ENCODE measurements at regions not wholly inside any gene's neighbourhood (a gene's known extent, or its start where the extent isn't known, plus 50 kb on each side); places are given as distances from the start of the nearest gene placed in this dataset.

DNA sequence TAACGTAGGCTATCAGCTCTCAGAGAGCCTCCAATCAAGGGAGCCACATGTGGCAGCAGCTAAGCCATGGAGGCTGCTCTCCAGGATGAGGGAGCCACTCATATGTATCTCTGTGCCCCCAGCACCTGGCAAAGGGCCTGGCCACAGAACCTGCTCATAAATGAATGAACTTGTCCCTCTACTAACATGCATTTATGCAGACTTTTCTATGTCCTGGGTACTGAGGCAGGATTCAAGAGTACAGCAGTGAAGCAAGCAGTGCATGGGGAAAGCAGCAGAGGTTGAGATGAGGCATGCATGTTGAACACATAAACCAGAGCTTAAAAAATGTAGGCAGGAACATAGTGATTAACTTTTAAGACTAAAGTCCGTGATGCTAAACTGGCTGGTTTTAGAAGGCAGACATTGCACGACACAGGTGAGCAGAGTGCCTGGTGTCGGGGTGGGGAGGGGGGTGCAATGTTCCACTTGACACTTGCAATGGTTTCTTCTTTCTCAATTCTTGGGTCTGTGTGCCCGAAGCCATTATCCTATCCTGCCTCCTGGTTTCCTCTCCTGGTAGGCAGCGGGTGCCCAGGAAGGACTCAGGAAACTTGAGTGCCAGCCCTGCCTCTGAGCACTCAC, 142.8 kb upstream of the ALDH1B1 start (continued):
- TF ChIP-seq ELF1 (CRISPR knock-in tag; IDR thresholded peaks at IDR 0.05) (no peak), NRL (CRISPR knock-in tag; IDR thresholded peaks at IDR 0.05; ENCODE audit: borderline replicate concordance) (no peak), NFIB (CRISPR knock-in tag; IDR thresholded peaks at IDR 0.05; ENCODE audit: borderline replicate concordance) (no peak)
- TF ChIP-seq, protein P1, sequence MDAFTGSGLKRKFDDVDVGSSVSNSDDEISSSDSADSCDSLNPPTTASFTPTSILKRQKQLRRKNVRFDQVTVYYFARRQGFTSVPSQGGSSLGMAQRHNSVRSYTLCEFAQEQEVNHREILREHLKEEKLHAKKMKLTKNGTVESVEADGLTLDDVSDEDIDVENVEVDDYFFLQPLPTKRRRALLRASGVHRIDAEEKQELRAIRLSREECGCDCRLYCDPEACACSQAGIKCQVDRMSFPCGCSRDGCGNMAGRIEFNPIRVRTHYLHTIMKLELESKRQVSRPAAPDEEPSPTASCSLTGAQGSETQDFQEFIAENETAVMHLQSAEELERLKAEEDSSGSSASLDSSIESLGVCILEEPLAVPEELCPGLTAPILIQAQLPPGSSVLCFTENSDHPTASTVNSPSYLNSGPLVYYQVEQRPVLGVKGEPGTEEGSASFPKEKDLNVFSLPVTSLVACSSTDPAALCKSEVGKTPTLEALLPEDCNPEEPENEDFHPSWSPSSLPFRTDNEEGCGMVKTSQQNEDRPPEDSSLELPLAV (CRISPR knock-in tag; conservative IDR thresholded peaks at IDR 0.05; ENCODE audit: low read depth), result no peak

GRCh38 chr9:38249049-38249448, 143.5 kb upstream of the ALDH1B1 start:
- Histone ChIP-seq H3K36me3 (replicated peaks in 1 of 2; ENCODE audit: control insufficient read depth in 1 of 2, insufficient read depth in 2 of 2, low read length in 2 of 2) (no peaks in the 10 kb centered on the region), H3K27me3 (ENCODE audit: control insufficient read depth in 1 of 2, insufficient read depth in 2 of 2, low read length in 2 of 2) (peaks cover 0 to 5% of the 10 kb centered on the region in 2 experiments; a peak in 2 of 5 replicates), H2AFZ (ENCODE audit: low read length) (no peak overlapping the region), H3K4me1 (ENCODE audit: insufficient read depth, low read length) (peaks cover 16% of the 10 kb centered on the region), H3K27ac (ENCODE audit: extremely low read length, insufficient read depth, low read length) (no peak overlapping the region), H3K79me2 (ENCODE audit: insufficient read depth, low read length) (no peaks in the 10 kb centered on the region), H3K9me3 (ENCODE audit: low read length) (no peaks in the 10 kb centered on the region), H3K4me3 (replicated peaks in 1 of 3; ENCODE audit: insufficient read depth in 1 of 3, low read depth in 2 of 3, low read length in 3 of 3) (no peak overlapping the region), H4K20me1 (ENCODE audit: insufficient read depth, low read length) (no peaks in the 10 kb centered on the region), H3K4me2 (ENCODE audit: low read depth, low read length) (no peak overlapping the region), H3K9ac (ENCODE audit: insufficient read depth, low read depth, low read length) (no peak overlapping the region)
- 16% methylated on average over 3 of the region's 3 CpGs for WGBS (ENCODE audit: low lambda C conversion rate)
- DNase-seq (ENCODE audit: low spot score) (no peak), FAIRE-seq (no peak), ATAC-seq (no peak)
- POLR2A ChIA-PET, result no interaction called here
- CTCF ChIA-PET (ENCODE audit: low intra/inter-chr PET ratio, low total read pairs), result no interaction called here
- BruUV-seq (replicated peaks), result no TSS peak
- TF ChIP-seq PCBP2 (optimal IDR thresholded peaks at IDR 0.05; ENCODE audit: low read depth, low read length, poor library complexity, severe bottlenecking) (no peak), GZF1 (CRISPR knock-in tag; IDR thresholded peaks at IDR 0.05) (no peak), HMGXB4 (CRISPR knock-in tag; IDR thresholded peaks at IDR 0.05; ENCODE audit: borderline replicate concordance in 1 of 2, low read depth in 1 of 2) (no peak)
- TF ChIP-seq, protein P2, sequence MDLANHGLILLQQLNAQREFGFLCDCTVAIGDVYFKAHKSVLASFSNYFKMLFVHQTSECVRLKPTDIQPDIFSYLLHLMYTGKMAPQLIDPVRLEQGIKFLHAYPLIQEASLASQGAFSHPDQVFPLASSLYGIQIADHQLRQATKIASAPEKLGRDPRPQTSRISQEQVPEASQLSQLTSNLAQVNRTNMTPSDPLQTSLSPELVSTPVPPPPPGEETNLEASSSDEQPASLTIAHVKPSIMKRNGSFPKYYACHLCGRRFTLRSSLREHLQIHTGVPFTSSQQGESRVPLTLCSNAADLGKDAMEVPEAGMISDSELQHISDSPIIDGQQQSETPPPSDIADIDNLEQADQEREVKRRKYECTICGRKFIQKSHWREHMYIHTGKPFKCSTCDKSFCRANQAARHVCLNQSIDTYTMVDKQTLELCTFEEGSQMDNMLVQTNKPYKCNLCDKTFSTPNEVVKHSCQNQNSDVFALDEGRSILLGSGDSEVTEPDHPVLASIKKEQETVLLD (CRISPR knock-in tag; IDR thresholded peaks at IDR 0.05; ENCODE audit: low read depth), result no peak
- intact Hi-C loops (cut with micrococcal nuclease; ENCODE audit: unreplicated experiment) (no loop called here), in situ Hi-C loops (cut with HindIII; ENCODE audit: extremely low pct_ligation_motif_present, low pct_unique_long_range_greater_than_20kb) (no loop called here)
